MCF 10A (cell line): ENCODE measurements at regions not wholly inside any gene's neighbourhood (a gene's known extent, or its start where the extent isn't known, plus 50 kb on each side); places are given as distances from the start of the nearest gene placed in this dataset.

Source experiments
- BruUV-seq: library from RNA; stranded (reverse); fragments of 400-500 nt; replicated peaks from 2 replicates; lab custom pipeline; 2021; lab: Mats Ljungman, UMichigan
- CTCF ChIA-PET: fragments of 300-600 bp; sonication (Branson Sonifier 250); formaldehyde crosslinking; extraction: SDS; loops from one replicate; lab custom pipeline; 2021; ENCODE audit warnings: antibody characterized with exemption, inconsistent platforms; lab: Yijun Ruan, JAX
- POLR2A ChIA-PET: fragments of 300-600, 350-650 bp; sonication (Branson Sonifier 250); formaldehyde crosslinking; extraction: SDS; loops from one replicate; lab custom pipeline; 2020; ENCODE audit warnings: antibody characterized with exemption, inconsistent platforms; lab: Yijun Ruan, JAX
- DNase-seq: peaks from one replicate; pipeline ENCODE4 v3.0.0-alpha.2; 2018; ENCODE audit not compliant: unreplicated experiment
- H3K27ac Mint-ChIP-seq: one replicate; pipeline ENCODE4 v1.8.0; 2022; ENCODE audit warnings: mild to moderate bottlenecking, low read depth, mixed read lengths; ENCODE audit not compliant: unreplicated experiment
- H3K27me3 Mint-ChIP-seq: one replicate; pipeline ENCODE4 v1.8.0; 2022; ENCODE audit warnings: mixed read lengths; ENCODE audit not compliant: insufficient read depth, unreplicated experiment
- H3K36me3 Mint-ChIP-seq: one replicate; pipeline ENCODE4 v1.8.0; 2022; ENCODE audit warnings: mild to moderate bottlenecking, moderate library complexity, mixed read lengths; ENCODE audit not compliant: insufficient read depth, unreplicated experiment
- H3K4me1 Mint-ChIP-seq: one replicate; pipeline ENCODE4 v1.8.0; 2022; ENCODE audit warnings: mixed read lengths; ENCODE audit not compliant: insufficient read depth, unreplicated experiment
- H3K4me3 Mint-ChIP-seq: one replicate; pipeline ENCODE4 v1.8.0; 2022; ENCODE audit warnings: mild to moderate bottlenecking, moderate library complexity, mixed read lengths; ENCODE audit not compliant: unreplicated experiment
- H3K9me3 Mint-ChIP-seq: one replicate; pipeline ENCODE4 v1.8.0; 2022; ENCODE audit warnings: mixed read lengths; ENCODE audit not compliant: unreplicated experiment
- intact Hi-C: fragments of 100-400 bp; cut with micrococcal nuclease; formaldehyde crosslinking; loops from 2 replicates; pipeline ENCODE4 v1.14.1; 2022
- TF ChIP-seq, protein P1 (sequence below): fragments of 200-600 bp; IDR thresholded peaks from one replicate; pipeline ENCODE4 v1.8.0; 2022; ENCODE audit warnings: antibody characterized with exemption, mild to moderate bottlenecking; ENCODE audit not compliant: unreplicated experiment

DNA sequence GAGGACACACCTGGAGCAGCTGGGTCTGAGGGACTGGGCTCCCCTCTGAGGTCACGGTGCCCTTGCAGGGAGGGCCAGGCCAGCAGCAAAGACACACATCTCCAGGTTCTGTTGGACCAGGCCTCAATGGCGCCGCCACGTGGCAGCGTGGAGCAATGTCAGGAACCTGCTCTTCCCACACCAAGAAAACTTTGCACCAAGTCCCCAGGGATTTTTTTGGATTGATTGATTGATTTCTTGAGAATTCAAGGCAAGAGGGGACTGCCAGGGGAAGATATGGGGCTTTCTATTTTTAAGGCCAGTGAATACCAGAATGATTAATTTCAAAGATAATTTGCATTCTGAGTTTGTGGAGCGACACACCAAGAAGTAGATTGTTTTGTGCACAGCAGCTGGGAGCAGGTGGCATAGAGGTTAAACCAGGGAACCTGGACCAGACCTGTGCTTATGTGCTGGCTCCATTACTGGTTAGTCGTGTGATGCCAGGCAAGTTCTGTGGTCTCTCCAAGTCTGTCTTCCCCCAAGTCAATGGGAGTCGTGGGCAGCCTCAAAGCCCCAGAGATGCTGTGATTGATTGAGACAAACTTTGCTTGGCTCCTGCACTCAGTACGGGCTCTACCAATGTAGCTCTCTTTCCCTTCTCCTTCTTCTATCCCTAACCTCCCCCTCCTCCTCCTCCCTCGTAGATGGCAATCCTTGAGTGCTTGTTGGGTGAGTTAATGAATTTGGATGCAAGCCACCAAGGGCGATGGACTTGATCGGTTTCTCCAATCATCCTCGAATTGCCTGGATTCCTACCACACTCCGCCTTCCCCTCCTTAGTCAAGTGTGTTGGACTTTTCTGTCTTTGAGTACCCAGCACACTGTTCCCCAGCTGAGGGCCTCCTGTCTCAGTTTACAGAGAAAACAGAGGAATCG is 96.2 kb upstream of the TRPM1 start:
- no TSS peak for BruUV-seq
- CTCF ChIA-PET: interaction anchor here (0.6 to 1.4 kb wide), 5 partner anchors 9 to 291 kb away, joined by 3 to 5 read pairs (median 4); no protein-coding TSS in a partner anchor
- peaks cover 6% of the 10 kb centered on the region for H3K4me1 Mint-ChIP-seq
- intact Hi-C loops: no loop called here
- no peak overlapping the region for H3K4me3 Mint-ChIP-seq
- no peaks in the 10 kb centered on the region for H3K36me3 Mint-ChIP-seq
- POLR2A ChIA-PET: interaction anchor here (0.6 kb wide), 2 partner anchors 83 to 624 kb away, joined by 4 read pairs; no protein-coding TSS in a partner anchor
- peaks cover 11% of the 10 kb centered on the region for H3K27me3 Mint-ChIP-seq
- TF ChIP-seq, protein P1, sequence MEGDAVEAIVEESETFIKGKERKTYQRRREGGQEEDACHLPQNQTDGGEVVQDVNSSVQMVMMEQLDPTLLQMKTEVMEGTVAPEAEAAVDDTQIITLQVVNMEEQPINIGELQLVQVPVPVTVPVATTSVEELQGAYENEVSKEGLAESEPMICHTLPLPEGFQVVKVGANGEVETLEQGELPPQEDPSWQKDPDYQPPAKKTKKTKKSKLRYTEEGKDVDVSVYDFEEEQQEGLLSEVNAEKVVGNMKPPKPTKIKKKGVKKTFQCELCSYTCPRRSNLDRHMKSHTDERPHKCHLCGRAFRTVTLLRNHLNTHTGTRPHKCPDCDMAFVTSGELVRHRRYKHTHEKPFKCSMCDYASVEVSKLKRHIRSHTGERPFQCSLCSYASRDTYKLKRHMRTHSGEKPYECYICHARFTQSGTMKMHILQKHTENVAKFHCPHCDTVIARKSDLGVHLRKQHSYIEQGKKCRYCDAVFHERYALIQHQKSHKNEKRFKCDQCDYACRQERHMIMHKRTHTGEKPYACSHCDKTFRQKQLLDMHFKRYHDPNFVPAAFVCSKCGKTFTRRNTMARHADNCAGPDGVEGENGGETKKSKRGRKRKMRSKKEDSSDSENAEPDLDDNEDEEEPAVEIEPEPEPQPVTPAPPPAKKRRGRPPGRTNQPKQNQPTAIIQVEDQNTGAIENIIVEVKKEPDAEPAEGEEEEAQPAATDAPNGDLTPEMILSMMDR: peak; percentile 62
- no peaks in the 10 kb centered on the region for H3K9me3 Mint-ChIP-seq
- DNase-seq: peak; percentile 20
- H3K27ac Mint-ChIP-seq: no peak overlapping the region

DNA sequence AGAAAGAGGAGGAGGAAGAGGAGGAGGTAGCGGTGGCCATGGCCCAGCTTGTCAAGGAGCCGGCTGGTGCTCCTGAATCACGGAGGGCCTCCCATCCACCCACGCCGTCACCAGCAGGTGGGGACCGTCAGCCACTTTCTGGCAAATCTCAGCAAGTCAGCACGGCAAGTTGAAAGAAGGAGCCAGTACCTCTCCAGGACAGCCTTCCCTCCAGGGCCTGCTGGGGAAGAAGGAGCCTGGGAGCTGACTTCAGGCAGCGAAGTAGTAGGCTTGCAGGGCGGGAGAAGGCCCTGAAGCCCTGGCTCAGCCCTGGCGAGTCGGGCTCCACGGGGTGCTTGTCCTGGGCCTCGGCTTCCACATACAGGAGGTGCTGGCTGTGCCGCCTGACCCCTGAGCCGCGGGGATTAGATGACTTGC is 99.2 kb upstream of the TRPM1 start:
- POLR2A ChIA-PET: interaction anchor here (0.5 to 1.1 kb wide), 3 partner anchors 14 to 126 kb away, joined by 3 read pairs; partner anchors contain the start of gene KLF13
- peak; percentile 71 for DNase-seq
- H3K27me3 Mint-ChIP-seq: peaks cover 11% of the 10 kb centered on the region

DNA sequence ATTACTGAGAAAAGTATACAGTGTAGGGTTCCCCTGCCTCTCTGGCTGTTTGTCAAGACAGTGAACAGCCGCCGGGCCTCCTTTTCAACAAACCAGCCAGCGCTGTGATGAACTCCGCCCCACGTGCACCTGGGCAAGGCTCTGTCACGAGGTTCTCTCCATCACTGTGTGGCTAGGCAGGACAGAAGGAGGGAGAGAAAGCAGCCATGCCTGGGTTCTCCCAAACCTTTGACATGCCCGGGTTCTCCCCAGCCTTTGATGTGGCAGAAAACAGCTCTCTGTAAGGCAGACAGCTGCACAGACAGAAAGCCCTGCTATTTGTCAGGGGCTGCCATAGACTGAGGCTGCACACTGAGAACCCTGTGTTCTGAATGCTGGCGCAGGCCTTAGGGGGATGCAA is 101.4 kb upstream of the TRPM1 start:
- Mint-ChIP-seq H3K27ac (no peak overlapping the region), H3K4me1 (peaks cover 6% of the 10 kb centered on the region), H3K4me3 (no peak overlapping the region), H3K27me3 (peaks cover 10% of the 10 kb centered on the region), H3K9me3 (no peaks in the 10 kb centered on the region), H3K36me3 (no peaks in the 10 kb centered on the region)
- ChIA-PET CTCF (interaction anchor here (0.6 to 3.7 kb wide), 3 partner anchors 12 to 285 kb away, joined by 3 to 20 read pairs (median 4); no protein-coding TSS in a partner anchor), POLR2A (no interaction called here)
- TF ChIP-seq, protein P1: no peak
- DNase-seq: no peak
- no TSS peak for BruUV-seq
- intact Hi-C loops: no loop called here

More for the DNA sequence above, 99.2 kb upstream of the TRPM1 start:
- Mint-ChIP-seq H3K27ac (no peak overlapping the region), H3K36me3 (no peaks in the 10 kb centered on the region), H3K4me3 (no peak overlapping the region), H3K9me3 (no peaks in the 10 kb centered on the region), H3K4me1 (peaks cover 6% of the 10 kb centered on the region)
- TF ChIP-seq, protein P1: peak; percentile 41
- no TSS peak for BruUV-seq
- CTCF ChIA-PET: interaction anchor here (0.6 to 3.7 kb wide), 9 partner anchors 8 to 774 kb away, joined by 3 to 20 read pairs (median 3); no protein-coding TSS in a partner anchor
- intact Hi-C loops: loop anchor here (1.0 to 2.0 kb wide), 2 partner anchors 242 to 288 kb away; no protein-coding TSS in a partner anchor

DNA sequence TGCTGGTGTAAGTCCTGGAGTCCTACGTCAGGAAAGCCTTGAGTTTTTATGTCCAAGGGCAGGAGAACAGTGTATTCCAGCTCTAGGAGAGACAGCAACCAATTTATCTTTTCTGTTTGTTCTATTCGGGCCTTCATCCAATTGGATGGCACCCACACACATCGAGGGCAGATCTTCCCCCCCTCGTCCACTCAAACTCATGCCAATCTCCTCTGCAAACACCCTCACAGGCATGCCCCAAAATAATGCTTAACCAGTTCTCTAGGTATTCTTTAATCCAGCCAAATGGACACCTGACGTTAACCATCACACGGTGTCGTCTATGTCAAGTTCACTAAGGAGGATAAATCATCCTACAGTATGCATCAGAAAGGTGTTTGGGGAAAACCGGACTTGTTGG is 102.5 kb upstream of the TRPM1 start:
- Mint-ChIP-seq H3K9me3 (no peaks in the 10 kb centered on the region), H3K27me3 (no peaks in the 10 kb centered on the region), H3K4me3 (no peak overlapping the region), H3K27ac (no peak overlapping the region), H3K36me3 (no peaks in the 10 kb centered on the region), H3K4me1 (peaks cover 6% of the 10 kb centered on the region)
- intact Hi-C loops: no loop called here
- no TSS peak for BruUV-seq
- POLR2A ChIA-PET: no interaction called here
- TF ChIP-seq, protein P1: no peak
- CTCF ChIA-PET: no interaction called here
- no peak for DNase-seq
